Femur (tissue), 1 donor: ENCODE measurements at regions not wholly inside any gene's neighbourhood (a gene's known extent, or its start where the extent isn't known, plus 50 kb on each side); places are given as distances from the start of the nearest gene placed in this dataset.
A peak's percentile ranks its signal among the peaks of the same experiment; 100 is the strongest.

Experiments
- DNase-seq: peaks from one replicate; pipeline ENCODE4 v3.0.0-alpha.2; 2017

GRCh38 chr10:44477046-44477425 lies 92.1 kb upstream of the CXCL12 start:
- DNase-seq, result no peak

- DNase-seq, result no peak
These were observed 93.1 kb upstream of the CXCL12 start for GRCh38 chr10:44478040-44478439.

GRCh38 chr10:44478876-44479705 lies 94.2 kb upstream of the CXCL12 start:
- DNase-seq, result peak; percentile 68

GRCh38 chr10:44492678-44493077 lies 107.8 kb upstream of the CXCL12 start:
- DNase-seq, result no peak

- DNase-seq, result no peak
These were observed 113.3 kb upstream of the CXCL12 start for GRCh38 chr10:44498222-44498621.

- no peak for DNase-seq
These were observed 115.6 kb upstream of the CXCL12 start for GRCh38 chr10:44500451-44500850.

GRCh38 chr10:44506386-44506785 lies 121.5 kb upstream of the CXCL12 start:
- no peak for DNase-seq

GRCh38 chr10:44510379-44511115 lies 125.7 kb upstream of the CXCL12 start:
- DNase-seq, result no peak

GRCh38 chr10:44511166-44511565 lies 126.3 kb upstream of the CXCL12 start:
- no peak for DNase-seq

GRCh38 chr10:44511601-44512000 lies 126.7 kb upstream of the CXCL12 start:
- DNase-seq, result no peak

- peak; percentile 74 for DNase-seq
These were observed 127.6 kb upstream of the CXCL12 start for GRCh38 chr10:44512431-44513022.

GRCh38 chr10:44513591-44513990 lies 128.7 kb upstream of the CXCL12 start:
- no peak for DNase-seq

- no peak for DNase-seq
These were observed 132.0 kb upstream of the CXCL12 start for GRCh38 chr10:44516891-44517290.

GRCh38 chr10:44517635-44518034 lies 132.7 kb upstream of the CXCL12 start:
- DNase-seq, result no peak

- no peak for DNase-seq
These were observed 134.5 kb upstream of the CXCL12 start for GRCh38 chr10:44519361-44519760.

- DNase-seq, result no peak
These were observed 135.8 kb upstream of the CXCL12 start for GRCh38 chr10:44520651-44521050.

- DNase-seq, result no peak
These were observed 154.3 kb upstream of the CXCL12 start for GRCh38 chr10:44539178-44539577.

GRCh38 chr10:44552726-44553125 lies 167.8 kb upstream of the CXCL12 start:
- no peak for DNase-seq

- DNase-seq, result no peak
These were observed 172.8 kb upstream of the CXCL12 start for GRCh38 chr10:44557596-44558191.

GRCh38 chr10:44558521-44558920 lies 173.6 kb upstream of the CXCL12 start:
- no peak for DNase-seq

GRCh38 chr10:44564361-44564760 lies 179.5 kb upstream of the CXCL12 start:
- no peak for DNase-seq

GRCh38 chr10:44564790-44565189 lies 179.9 kb upstream of the CXCL12 start:
- no peak for DNase-seq

- DNase-seq, result no peak
These were observed 181.9 kb upstream of the CXCL12 start for GRCh38 chr10:44566786-44567185.

- DNase-seq, result no peak
These were observed 182.6 kb upstream of the CXCL12 start for GRCh38 chr10:44567471-44567870.
